Astrocyte of the spinal cord (primary cell): ENCODE measurements at regions not wholly inside any gene's neighbourhood (a gene's known extent, or its start where the extent isn't known, plus 50 kb on each side); places are given as distances from the start of the nearest gene placed in this dataset.

Experiments
- DNase-seq: peaks from one replicate; pipeline ENCODE4 v3.0.0; 2011; ENCODE audit warnings: low read depth, low spot score
- H3K4me3 ChIP-seq: 2 replicates; pipeline ENCODE4 v1.5.1; 2011; ENCODE audit warnings: low read depth, mild to moderate bottlenecking, low read length, moderate library complexity
- CTCF ChIP-seq: IDR thresholded peaks from 2 replicates; pipeline ENCODE4 v1.5.1; 2012; ENCODE audit warnings: low read depth, mild to moderate bottlenecking, low read length, inconsistent platforms
- in situ Hi-C: cut with HindIII; loops from 2 replicates; pipeline ENCODE4 v1.10.0; 2017; ENCODE audit warnings: low sequenced_read_pairs

GRCh38 chr19:5392486-5392885 lies 51.9 kb upstream of the PTPRS start:
- no peak overlapping the region for H3K4me3 ChIP-seq
- no peak for TF ChIP-seq CTCF
- in situ Hi-C loops, result no loop called here
- DNase-seq, result no peak

- no peak for TF ChIP-seq CTCF
- no peak for DNase-seq
- H3K4me3 ChIP-seq, result no peak overlapping the region
- in situ Hi-C loops, result no loop called here
These were observed 52.5 kb upstream of the PTPRS start for GRCh38 chr19:5393088-5393487.

GRCh38 chr19:5394551-5395505 lies 54.2 kb upstream of the PTPRS start:
- no peak for TF ChIP-seq CTCF
- in situ Hi-C loops, result no loop called here
- no peak overlapping the region for H3K4me3 ChIP-seq
- no peak for DNase-seq

GRCh38 chr19:5395556-5395955 lies 54.9 kb upstream of the PTPRS start:
- DNase-seq, result no peak
- no peak for TF ChIP-seq CTCF
- in situ Hi-C loops, result no loop called here
- no peak overlapping the region for H3K4me3 ChIP-seq

- in situ Hi-C loops, result no loop called here
- H3K4me3 ChIP-seq, result no peak overlapping the region
- DNase-seq, result no peak
- no peak for TF ChIP-seq CTCF
These were observed 55.7 kb upstream of the PTPRS start for GRCh38 chr19:5396096-5396939.

- no peak for TF ChIP-seq CTCF
- in situ Hi-C loops, result no loop called here
These were observed 56.4 kb upstream of the PTPRS start for GRCh38 chr19:5396963-5397362.

More at GRCh38 chr19:5396963-5397362, 56.4 kb upstream of the PTPRS start:
- no peak overlapping the region for H3K4me3 ChIP-seq
- DNase-seq, result no peak
